Transverse colon (tissue), 4 donors: ENCODE measurements at regions not wholly inside any gene's neighbourhood (a gene's known extent, or its start where the extent isn't known, plus 50 kb on each side); places are given as distances from the start of the nearest gene placed in this dataset.

Experiments
- EP300 ChIP-seq: sonication (generic); formaldehyde crosslinking; IDR thresholded peaks from one replicate; pipeline ENCODE4 v1.6.1; 2017; ENCODE audit warnings: antibody characterized with exemption, low read depth
- POLR2A ChIP-seq: fragments of 450-650 bp; IDR thresholded peaks from one replicate; pipeline ENCODE4 v1.6.1; 2016; ENCODE audit warnings: antibody characterized with exemption, mild to moderate bottlenecking, moderate library complexity
- POLR2AphosphoS5 ChIP-seq, 3 donors: sonication (generic); formaldehyde crosslinking; IDR thresholded peaks; one replicate each; pipeline ENCODE4 v1.6.1; 2016; ENCODE audit warnings: antibody characterized with exemption in 3 of 3
- TF ChIP-seq, protein P1 (sequence below), 5 experiments: fragments of 200-600 bp in 3 of 5; fragments of 450-650 bp in 2 of 5; sonication (generic) in 3 of 5; IDR thresholded peaks; 1 replicate in 2 of 5; 2 replicates in 3 of 5; pipeline ENCODE4 v1.5.1; 2016 to 2017; ENCODE audit warnings: antibody characterized with exemption in 5 of 5, inconsistent platforms in 3 of 5, mild to moderate bottlenecking in 2 of 5, moderate library complexity in 1 of 5

DNA sequence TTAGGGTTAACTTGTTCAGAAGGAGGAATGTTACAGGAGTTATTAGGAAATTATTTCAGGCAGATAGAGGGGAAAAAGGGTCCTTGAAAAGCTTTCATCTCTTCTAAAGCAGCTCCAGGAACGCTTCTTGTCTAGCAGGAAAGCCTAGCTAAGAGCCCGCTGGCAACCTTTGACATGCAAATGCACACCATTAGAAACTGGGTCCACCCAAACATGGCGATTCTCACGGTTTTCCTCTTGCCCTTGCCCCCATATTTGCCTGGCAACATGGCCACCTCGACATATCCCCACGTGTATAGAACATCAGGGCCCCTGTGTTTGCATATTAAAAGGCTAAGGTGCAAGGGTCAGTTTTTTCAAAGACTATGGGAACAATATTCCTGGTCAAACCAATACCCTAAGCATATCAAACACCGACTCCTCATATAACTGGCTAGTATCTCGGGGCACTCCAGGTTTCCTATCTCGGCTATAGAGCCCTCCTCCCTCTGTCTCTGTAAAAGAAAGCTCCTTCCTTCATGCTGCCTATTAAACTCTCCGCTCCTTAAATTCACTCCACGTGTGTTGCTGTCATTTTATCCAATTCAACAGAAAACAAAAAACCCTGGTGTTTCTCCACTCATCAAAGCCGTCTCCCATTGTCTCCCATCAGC is 268.9 kb upstream of the HSFY2 start:
- TF ChIP-seq POLR2A (no peak), POLR2AphosphoS5 (IDR thresholded peaks at IDR 0.05) (no peak), EP300 (no peak)
- TF ChIP-seq, protein P1, sequence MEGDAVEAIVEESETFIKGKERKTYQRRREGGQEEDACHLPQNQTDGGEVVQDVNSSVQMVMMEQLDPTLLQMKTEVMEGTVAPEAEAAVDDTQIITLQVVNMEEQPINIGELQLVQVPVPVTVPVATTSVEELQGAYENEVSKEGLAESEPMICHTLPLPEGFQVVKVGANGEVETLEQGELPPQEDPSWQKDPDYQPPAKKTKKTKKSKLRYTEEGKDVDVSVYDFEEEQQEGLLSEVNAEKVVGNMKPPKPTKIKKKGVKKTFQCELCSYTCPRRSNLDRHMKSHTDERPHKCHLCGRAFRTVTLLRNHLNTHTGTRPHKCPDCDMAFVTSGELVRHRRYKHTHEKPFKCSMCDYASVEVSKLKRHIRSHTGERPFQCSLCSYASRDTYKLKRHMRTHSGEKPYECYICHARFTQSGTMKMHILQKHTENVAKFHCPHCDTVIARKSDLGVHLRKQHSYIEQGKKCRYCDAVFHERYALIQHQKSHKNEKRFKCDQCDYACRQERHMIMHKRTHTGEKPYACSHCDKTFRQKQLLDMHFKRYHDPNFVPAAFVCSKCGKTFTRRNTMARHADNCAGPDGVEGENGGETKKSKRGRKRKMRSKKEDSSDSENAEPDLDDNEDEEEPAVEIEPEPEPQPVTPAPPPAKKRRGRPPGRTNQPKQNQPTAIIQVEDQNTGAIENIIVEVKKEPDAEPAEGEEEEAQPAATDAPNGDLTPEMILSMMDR (IDR thresholded peaks at IDR 0.05) = no peak
